ENCODE measurements at regions not wholly inside any gene's neighbourhood (a gene's known extent, or its start where the extent isn't known, plus 50 kb on each side); places are given as distances from the start of the nearest gene placed in this dataset.

- Mint-ChIP-seq H3K4me3 (no peak overlapping the region), H3K36me3 (no peaks in the 10 kb centered on the region), H3K27ac (no peak overlapping the region), H3K4me1 (no peaks in the 10 kb centered on the region), H3K9me3 (peaks cover 6 to 8% of the 10 kb centered on the region in 2 donors), H3K27me3 (ENCODE audit: low read depth in 2 of 2) (no peaks in the 10 kb centered on the region)
- Histone ChIP-seq H3K36me3 (ENCODE audit: control insufficient read depth, insufficient read depth, low read length) (no peaks in the 10 kb centered on the region), H3K4me1 (ENCODE audit: control insufficient read depth, insufficient read depth, low read length) (no peaks in the 10 kb centered on the region), H3K4me3 (ENCODE audit: low read length) (no peak overlapping the region), H3K9me3 (ENCODE audit: control insufficient read depth, insufficient read depth, low read length) (no peaks in the 10 kb centered on the region), H3K27me3 (ENCODE audit: control insufficient read depth, insufficient read depth, low read length) (no peaks in the 10 kb centered on the region), H3K27ac (ENCODE audit: low read length) (no peak overlapping the region)
- no peak for DNase-seq
- intact Hi-C loops (cut with micrococcal nuclease) = no loop called here
- no peak for ATAC-seq
- 74% methylated on average over 3 of the region's 4 CpGs for WGBS (ENCODE audit: insufficient coverage)
- TF ChIP-seq CTCF (IDR thresholded peaks at IDR 0.05) = no peak
Measured at GRCh38 chr4:120331486-120332370, 265.1 kb upstream of the MAD2L1 start.

- no peaks in the 10 kb centered on the region for H3K36me3 Mint-ChIP-seq
- H3K4me3 Mint-ChIP-seq = no peak overlapping the region
Measured at GRCh38 chr4:120329386-120329785, 262.7 kb upstream of the MAD2L1 start.

DNA sequence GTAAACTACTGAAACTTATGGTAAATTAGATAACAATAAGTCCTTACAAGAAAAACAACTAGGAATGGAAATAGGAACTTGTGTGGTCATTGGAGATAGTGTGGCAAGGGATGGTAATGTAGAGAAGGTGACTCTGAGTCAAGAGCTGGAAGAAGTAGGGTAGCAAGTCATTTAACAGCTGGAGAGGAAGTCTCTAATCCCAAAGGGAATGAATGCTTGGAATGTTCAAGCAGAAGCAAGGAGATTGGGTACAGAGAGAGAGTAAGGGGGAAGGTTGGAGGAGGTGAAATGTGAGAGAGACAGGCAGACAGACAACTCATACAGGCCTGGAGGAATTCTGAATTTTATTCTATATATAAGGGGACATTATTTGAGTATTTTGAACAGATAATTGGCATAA is 260.6 kb upstream of the MAD2L1 start:
- ATAC-seq = no peak
- no peak overlapping the region for H3K4me3 Mint-ChIP-seq
- no peaks in the 10 kb centered on the region for H3K27me3 ChIP-seq (ENCODE audit: control insufficient read depth, insufficient read depth, low read length)
- intact Hi-C loops (cut with micrococcal nuclease) = no loop called here
- no peak overlapping the region for H3K4me3 ChIP-seq (ENCODE audit: low read length)
- no peak overlapping the region for H3K27ac Mint-ChIP-seq
- no peaks in the 10 kb centered on the region for H3K36me3 Mint-ChIP-seq
- no peak overlapping the region for H3K27ac ChIP-seq (ENCODE audit: low read length)
- no peaks in the 10 kb centered on the region for H3K4me1 Mint-ChIP-seq
- no peaks in the 10 kb centered on the region for H3K36me3 ChIP-seq (ENCODE audit: control insufficient read depth, insufficient read depth, low read length)
- H3K9me3 ChIP-seq (ENCODE audit: control insufficient read depth, insufficient read depth, low read length) = no peaks in the 10 kb centered on the region
- H3K4me1 ChIP-seq (ENCODE audit: control insufficient read depth, insufficient read depth, low read length) = no peaks in the 10 kb centered on the region
- no peaks in the 10 kb centered on the region for H3K27me3 Mint-ChIP-seq (ENCODE audit: low read depth in 2 of 2)
- DNase-seq = no peak
- H3K9me3 Mint-ChIP-seq = peaks cover 8 to 11% of the 10 kb centered on the region in 2 donors
- no peak for TF ChIP-seq CTCF (IDR thresholded peaks at IDR 0.05)

More at GRCh38 chr4:120329386-120329785, 262.7 kb upstream of the MAD2L1 start:
- Histone ChIP-seq H3K4me1 (ENCODE audit: control insufficient read depth, insufficient read depth, low read length) (no peaks in the 10 kb centered on the region), H3K27me3 (ENCODE audit: control insufficient read depth, insufficient read depth, low read length) (no peaks in the 10 kb centered on the region), H3K27ac (ENCODE audit: low read length) (no peak overlapping the region), H3K36me3 (ENCODE audit: control insufficient read depth, insufficient read depth, low read length) (no peaks in the 10 kb centered on the region), H3K4me3 (ENCODE audit: low read length) (no peak overlapping the region), H3K9me3 (ENCODE audit: control insufficient read depth, insufficient read depth, low read length) (no peaks in the 10 kb centered on the region)
- Mint-ChIP-seq H3K27ac (no peak overlapping the region), H3K4me1 (no peaks in the 10 kb centered on the region), H3K27me3 (ENCODE audit: low read depth in 2 of 2) (no peaks in the 10 kb centered on the region), H3K9me3 (peaks cover 8 to 11% of the 10 kb centered on the region in 2 donors)
- WGBS (ENCODE audit: insufficient coverage) = 93% methylated on average over 1 of the region's 1 CpG
- intact Hi-C loops (cut with micrococcal nuclease) = no loop called here
- DNase-seq (no peak), ATAC-seq (no peak)
- TF ChIP-seq CTCF (IDR thresholded peaks at IDR 0.05) = no peak
